ENCODE measurements at regions not wholly inside any gene's neighbourhood (a gene's known extent, or its start where the extent isn't known, plus 50 kb on each side); places are given as distances from the start of the nearest gene placed in this dataset.

GRCh38 chr5:14011089-14012020 lies 66.9 kb upstream of the DNAH5 start (continued):
- TF ChIP-seq PATZ1 (CRISPR knock-in tag; IDR thresholded peaks at IDR 0.05), result peak; percentile 44; the same call in 1 of the 2 replicates
- TF ChIP-seq ASH2L (IDR thresholded peaks at IDR 0.05; ENCODE audit: insufficient read length, low read depth, low read length), result peak; percentile 38
- no peak for TF ChIP-seq U2AF1 (optimal IDR thresholded peaks at IDR 0.05; ENCODE audit: low read depth, low read length)
- TF ChIP-seq ZNF660 (CRISPR knock-in tag; IDR thresholded peaks at IDR 0.05; ENCODE audit: borderline replicate concordance, low read depth), result no peak
- no peak for TF ChIP-seq DNMT3B (CRISPR knock-in tag; conservative IDR thresholded peaks at IDR 0.05)
- no peak for TF ChIP-seq EHMT2 (IDR thresholded peaks at IDR 0.05; ENCODE audit: borderline replicate concordance, low read depth, low read length)
- no peak for TF ChIP-seq ZNF512 (CRISPR knock-in tag; IDR thresholded peaks at IDR 0.05)
- TF ChIP-seq ZNF713 (CRISPR knock-in tag; IDR thresholded peaks at IDR 0.05), result 0 out of 2 replicates have a peak, but pooled peaks have one; percentile 64
- no peak for TF ChIP-seq ZNF292 (CRISPR knock-in tag; IDR thresholded peaks at IDR 0.05; ENCODE audit: borderline replicate concordance, low read depth)
- TF ChIP-seq ZNF576 (CRISPR knock-in tag; IDR thresholded peaks at IDR 0.05), result no peak
- no peak for TF ChIP-seq EZH2 (conservative IDR thresholded peaks at IDR 0.05; ENCODE audit: low read depth, low read length)
- TF ChIP-seq GATAD2A (CRISPR knock-in tag; IDR thresholded peaks at IDR 0.05), result no peak
- TF ChIP-seq ZBTB1 (CRISPR knock-in tag; IDR thresholded peaks at IDR 0.05; ENCODE audit: borderline replicate concordance), result no peak
- peak; percentile 44; the same call in 1 of the 2 replicates for TF ChIP-seq KLF12 (CRISPR knock-in tag; IDR thresholded peaks at IDR 0.05; ENCODE audit: borderline replicate concordance)
- peak; percentile 60; the same call in 1 of the 2 replicates for TF ChIP-seq ETV6 (CRISPR knock-in tag; conservative IDR thresholded peaks at IDR 0.05)
- TF ChIP-seq ZNF75D (CRISPR knock-in tag; IDR thresholded peaks at IDR 0.05; ENCODE audit: borderline replicate concordance), result no peak
- no peak for TF ChIP-seq BCLAF1 (IDR thresholded peaks at IDR 0.05)
- TF ChIP-seq NR2F2 (IDR thresholded peaks at IDR 0.05; ENCODE audit: borderline replicate concordance, low read depth), result no peak
- no peak for TF ChIP-seq ZSCAN30 (CRISPR knock-in tag; IDR thresholded peaks at IDR 0.05)

Data from HepG2 (cell line).